ENCODE measurements at regions not wholly inside any gene's neighbourhood (a gene's known extent, or its start where the extent isn't known, plus 50 kb on each side); places are given as distances from the start of the nearest gene placed in this dataset.

DNA sequence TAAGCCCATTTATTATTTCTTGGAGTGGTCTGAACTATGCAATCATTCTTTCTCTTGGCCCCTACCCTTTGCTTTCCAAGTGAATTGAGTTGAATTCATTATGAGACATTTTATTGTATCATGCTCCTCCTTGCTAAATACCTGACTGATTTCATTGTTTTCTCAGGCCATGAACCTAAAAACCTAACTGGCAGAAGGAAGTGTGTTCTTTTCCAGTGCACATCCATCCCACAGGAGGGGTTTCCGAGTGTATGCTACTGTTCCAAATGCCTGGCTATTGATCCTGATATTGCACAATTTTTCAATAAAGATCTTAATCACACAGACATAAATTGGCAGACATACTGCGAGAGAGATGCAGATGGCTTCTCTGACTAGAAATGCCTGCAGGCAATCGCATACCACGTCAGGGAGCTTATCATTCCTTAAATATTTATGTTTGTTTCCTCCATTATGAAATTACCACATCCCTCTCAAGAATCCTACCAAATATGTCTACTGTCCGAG, 162.2 kb upstream of the EGLN3 start:
- Histone ChIP-seq H3K27me3 (ENCODE audit: control insufficient read depth in 2 of 2, insufficient read depth in 2 of 2, low read length in 2 of 2) (0 out of 5 replicates have a peak, but pooled peaks cover 0 to 2% of the 10 kb centered on the region in 2 experiments), H3K79me2 (ENCODE audit: control insufficient read depth, insufficient read depth, low read length) (no peaks in the 10 kb centered on the region), H3K9ac (ENCODE audit: insufficient read depth in 1 of 2, low read depth in 2 of 2, low read length in 2 of 2) (no peak overlapping the region), H3K4me3 (no peak overlapping the region), H3K4me1 (replicated peaks in 1 of 2; ENCODE audit: control insufficient read depth in 2 of 2, insufficient read depth in 2 of 2, low read length in 2 of 2) (no peaks in the 10 kb centered on the region; a peak in 2 of 5 replicates), H3K27ac (ENCODE audit: extremely low read depth, low read depth, low read length) (no peak overlapping the region), H3K9me3 (replicated peaks; ENCODE audit: control insufficient read depth, insufficient read depth, low read depth, low read length) (no peaks in the 10 kb centered on the region), H3K36me3 (ENCODE audit: control insufficient read depth, insufficient read depth, low read length) (no peaks in the 10 kb centered on the region), H2AFZ (ENCODE audit: low read depth, low read length) (no peak overlapping the region), H3K4me2 (ENCODE audit: insufficient read depth, low read length) (no peak overlapping the region), H3K9me1 (ENCODE audit: control insufficient read depth, insufficient read depth, low read length) (no peaks in the 10 kb centered on the region), H4K20me1 (replicated peaks; ENCODE audit: control insufficient read depth, insufficient read depth, low read length) (no peaks in the 10 kb centered on the region)
- ChIA-PET POLR2A (interaction anchor here (0.8 to 1.2 kb wide), 4 partner anchors 9 to 177 kb away, joined by 3 to 4 read pairs (median 4); no protein-coding TSS in a partner anchor), CTCF (ENCODE audit: low intra/inter-chr PET ratio) (no interaction called here)
- ATAC-seq (no peak), FAIRE-seq (no peak), DNase-seq (ENCODE audit: extremely low read depth in 1 of 4, low spot score in 3 of 4) (peak in 1 of 4 experiments; percentile 9)
- in situ Hi-C loops (cut with MboI) (no loop called here), intact Hi-C loops (cut with micrococcal nuclease) (loop anchor here (5.0 kb wide), 1 partner anchor 114 kb away; no protein-coding TSS in a partner anchor)
- WGBS (ENCODE audit: insufficient coverage, low coverage, missing lambda C conversion rate): 3% methylated on average over 4 of the region's 5 CpGs
- peak; percentile 47; the same call in 1 of the 2 replicates for TF ChIP-seq CEBPB (tag; IDR thresholded peaks at IDR 0.05)
- TF ChIP-seq, protein P1, sequence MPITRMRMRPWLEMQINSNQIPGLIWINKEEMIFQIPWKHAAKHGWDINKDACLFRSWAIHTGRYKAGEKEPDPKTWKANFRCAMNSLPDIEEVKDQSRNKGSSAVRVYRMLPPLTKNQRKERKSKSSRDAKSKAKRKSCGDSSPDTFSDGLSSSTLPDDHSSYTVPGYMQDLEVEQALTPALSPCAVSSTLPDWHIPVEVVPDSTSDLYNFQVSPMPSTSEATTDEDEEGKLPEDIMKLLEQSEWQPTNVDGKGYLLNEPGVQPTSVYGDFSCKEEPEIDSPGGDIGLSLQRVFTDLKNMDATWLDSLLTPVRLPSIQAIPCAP (CRISPR knock-in tag; IDR thresholded peaks at IDR 0.05; ENCODE audit: borderline replicate concordance): no peak
- no peak for TF ChIP-seq PURB (CRISPR knock-in tag; IDR thresholded peaks at IDR 0.05; ENCODE audit: low read depth)
- no peak for TF ChIP-seq BACH1 (tag; IDR thresholded peaks at IDR 0.05)
- TF ChIP-seq ZNF316 (IDR thresholded peaks at IDR 0.05): no peak
- TF ChIP-seq ZNF217 (CRISPR knock-in tag; IDR thresholded peaks at IDR 0.05): no peak
- no peak for TF ChIP-seq SRSF3 (IDR thresholded peaks at IDR 0.05; ENCODE audit: insufficient read depth, low read length)
- TF ChIP-seq ZNF561 (CRISPR knock-in tag; conservative IDR thresholded peaks at IDR 0.05): no peak
- TF ChIP-seq MAZ (CRISPR knock-in tag; conservative IDR thresholded peaks at IDR 0.05 in 1 of 2, IDR thresholded peaks at IDR 0.05 in 1 of 2): no peak
- no peak for TF ChIP-seq CEBPG (CRISPR knock-in tag; IDR thresholded peaks at IDR 0.05)
- TF ChIP-seq CEBPG (tag; conservative IDR thresholded peaks at IDR 0.05 in 1 of 2, IDR thresholded peaks at IDR 0.05 in 1 of 2): 0 out of 4 replicates have a peak, but pooled peaks of 1 of the 2 experiments have one; percentile 25
- no peak for TF ChIP-seq HMGXB4 (CRISPR knock-in tag; IDR thresholded peaks at IDR 0.05)
- no TSS peak for BruUV-seq (replicated peaks)

All from K562 (cell line).